Stimulated activated naive CD8-positive, alpha-beta T cell treated with anti-CD3 and anti-CD28 coated beads, Interleukin-15, Interleukin-2, amounts not matched to agents 100 U/mL and 50 U/mL, for 24 hours (primary cell): ENCODE measurements at regions not wholly inside any gene's neighbourhood (a gene's known extent, or its start where the extent isn't known, plus 50 kb on each side); places are given as distances from the start of the nearest gene placed in this dataset.

Source experiments
- ATAC-seq: fragments of 150-1000 bp; cut with Tn5 transposase; one replicate; pipeline ENCODE4 v1.10.0; 2021
- DNase-seq: peaks from one replicate; pipeline ENCODE4 v3.0.0; 2021

GRCh38 chr3:31251083-31251482, 281.6 kb upstream of the STT3B start:
- ATAC-seq (peak; percentile 9), DNase-seq (no peak)

DNA sequence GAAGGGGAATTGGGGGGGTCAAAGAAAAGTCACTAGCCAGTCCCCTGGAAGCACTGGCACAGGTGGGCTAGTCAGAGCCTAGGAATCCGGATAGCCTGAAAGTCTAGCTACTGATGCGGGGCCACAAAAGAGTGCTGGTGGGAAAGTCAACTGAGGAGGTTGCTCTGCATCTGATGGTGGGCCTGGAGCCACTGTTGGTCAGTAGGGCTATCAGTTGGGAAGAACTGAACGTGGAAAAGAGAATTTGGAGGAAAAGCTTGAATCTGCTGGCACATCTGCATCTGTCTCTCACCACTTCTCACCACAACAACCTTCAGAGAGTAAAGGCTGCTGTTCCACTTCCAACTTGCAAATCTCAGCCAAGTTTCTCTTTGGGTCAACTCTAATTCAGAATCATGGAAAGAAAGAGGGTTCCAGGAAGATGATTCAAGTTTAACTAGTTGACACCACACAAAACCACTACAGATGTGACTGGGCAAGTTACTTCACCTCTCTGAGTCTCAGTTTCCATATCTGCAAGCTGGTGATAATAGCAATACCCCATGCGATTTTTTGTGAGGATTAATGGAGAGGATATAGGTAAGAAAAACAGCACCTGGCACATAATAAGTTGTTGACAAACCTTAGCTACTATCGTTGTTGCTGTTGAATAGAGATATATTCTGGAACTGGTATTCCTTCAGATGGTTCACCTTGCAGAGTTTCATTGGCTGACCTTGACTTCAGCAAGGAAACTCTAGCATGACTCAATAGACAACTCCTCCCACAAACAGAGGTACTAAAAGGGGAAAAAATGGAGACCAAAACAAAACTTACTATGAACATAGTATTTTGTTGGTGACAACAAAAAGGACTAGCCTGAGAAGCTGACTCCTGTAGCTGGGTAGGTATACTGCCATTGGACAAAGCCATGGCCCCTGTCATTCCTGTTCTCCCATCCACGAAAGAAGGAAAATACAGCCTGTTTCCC, 280.2 kb upstream of the STT3B start:
- ATAC-seq (peak; percentile 69), DNase-seq (no peak)

DNA sequence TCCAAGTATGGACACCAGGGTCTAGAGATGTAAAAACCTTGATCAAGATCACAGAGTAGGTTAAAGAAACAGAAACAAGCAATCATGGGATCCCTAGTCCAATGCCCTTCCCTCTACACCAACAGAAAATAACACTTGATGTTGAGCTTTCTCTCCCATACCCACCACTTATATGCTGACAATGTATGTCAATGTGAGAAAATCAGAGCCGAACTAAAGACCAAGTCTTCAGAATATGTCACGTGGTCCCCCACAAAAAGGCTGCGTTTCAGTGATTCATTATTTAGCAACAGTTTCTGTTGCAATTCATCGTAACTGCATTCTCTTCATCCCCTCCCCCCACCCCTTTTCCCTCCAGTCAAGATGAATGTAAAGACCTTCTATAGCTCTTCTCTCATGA, 278.9 kb upstream of the STT3B start:
- peak; percentile 25 for ATAC-seq
- no peak for DNase-seq

DNA sequence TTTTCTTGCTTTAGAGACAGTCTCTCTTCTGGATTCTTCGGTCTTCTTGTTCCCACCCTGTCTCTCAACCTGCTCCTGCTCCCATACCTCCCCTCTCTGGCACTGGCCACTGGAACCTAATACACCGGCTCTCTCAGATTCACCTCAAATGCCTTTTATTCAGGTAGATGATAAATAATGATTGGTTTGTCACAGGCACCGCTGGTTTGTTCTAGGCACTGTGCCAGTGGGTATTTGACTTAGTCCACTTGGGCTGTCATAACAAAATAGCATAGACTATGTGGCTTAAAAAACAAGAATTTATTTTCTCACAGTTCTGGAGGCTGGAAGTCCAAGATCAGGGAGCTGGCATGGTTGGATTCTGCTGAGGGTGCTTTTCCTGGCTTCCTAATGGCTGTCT, 278.2 kb upstream of the STT3B start:
- no peak for ATAC-seq
- no peak for DNase-seq

GRCh38 chr3:31255007-31255581, 277.6 kb upstream of the STT3B start:
- ATAC-seq (no peak), DNase-seq (no peak)

DNA sequence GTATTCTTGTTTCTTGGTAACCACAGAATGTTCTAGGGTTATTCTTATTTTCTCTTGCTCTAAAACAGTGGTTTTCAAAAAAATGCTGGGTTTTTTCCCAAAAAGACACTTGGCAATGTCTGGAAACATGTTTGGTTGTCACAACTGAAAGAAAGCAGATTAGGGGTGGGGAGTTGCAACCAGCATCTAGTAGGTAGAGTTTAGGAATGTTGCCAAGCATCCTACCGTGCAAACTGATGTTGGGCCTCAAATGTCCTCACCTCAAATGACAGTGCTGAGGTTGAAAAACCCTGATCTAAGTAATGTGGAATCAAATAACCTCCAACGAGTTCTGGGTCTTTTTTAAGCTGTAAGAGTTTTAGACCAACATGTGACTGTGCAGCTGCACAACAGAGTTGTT, 270.5 kb upstream of the STT3B start:
- no peak for DNase-seq
- no peak for ATAC-seq

- ATAC-seq (no peak), DNase-seq (no peak)
Measured at GRCh38 chr3:31263897-31264296, 268.8 kb upstream of the STT3B start.

GRCh38 chr3:31265646-31266428, 266.9 kb upstream of the STT3B start:
- ATAC-seq (no peak), DNase-seq (no peak)

- no peak for DNase-seq
- ATAC-seq: peak; percentile 36
Measured at GRCh38 chr3:31268868-31269267, 263.9 kb upstream of the STT3B start.

DNA sequence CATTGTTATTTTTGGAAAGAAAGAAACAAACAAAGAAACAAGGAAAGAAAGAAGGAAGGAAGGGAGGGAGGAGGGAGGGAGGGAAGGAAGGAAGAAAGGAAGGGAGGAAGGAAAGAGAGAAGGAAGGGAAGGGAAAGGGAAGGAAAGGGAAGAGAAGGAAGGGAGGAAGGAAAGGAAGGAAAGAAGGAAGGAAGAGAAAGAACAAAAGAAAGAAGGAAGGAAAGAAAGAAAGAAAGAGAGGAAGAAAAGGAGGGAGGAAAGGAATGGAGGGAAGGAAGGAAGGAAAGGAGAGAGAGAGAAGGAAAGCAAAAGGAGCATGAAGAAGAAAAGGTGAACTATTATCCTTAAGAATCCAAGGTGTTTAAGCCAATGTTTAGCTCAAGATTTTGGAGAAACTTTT, 262.7 kb upstream of the STT3B start:
- ATAC-seq (no peak), DNase-seq (no peak)

DNA sequence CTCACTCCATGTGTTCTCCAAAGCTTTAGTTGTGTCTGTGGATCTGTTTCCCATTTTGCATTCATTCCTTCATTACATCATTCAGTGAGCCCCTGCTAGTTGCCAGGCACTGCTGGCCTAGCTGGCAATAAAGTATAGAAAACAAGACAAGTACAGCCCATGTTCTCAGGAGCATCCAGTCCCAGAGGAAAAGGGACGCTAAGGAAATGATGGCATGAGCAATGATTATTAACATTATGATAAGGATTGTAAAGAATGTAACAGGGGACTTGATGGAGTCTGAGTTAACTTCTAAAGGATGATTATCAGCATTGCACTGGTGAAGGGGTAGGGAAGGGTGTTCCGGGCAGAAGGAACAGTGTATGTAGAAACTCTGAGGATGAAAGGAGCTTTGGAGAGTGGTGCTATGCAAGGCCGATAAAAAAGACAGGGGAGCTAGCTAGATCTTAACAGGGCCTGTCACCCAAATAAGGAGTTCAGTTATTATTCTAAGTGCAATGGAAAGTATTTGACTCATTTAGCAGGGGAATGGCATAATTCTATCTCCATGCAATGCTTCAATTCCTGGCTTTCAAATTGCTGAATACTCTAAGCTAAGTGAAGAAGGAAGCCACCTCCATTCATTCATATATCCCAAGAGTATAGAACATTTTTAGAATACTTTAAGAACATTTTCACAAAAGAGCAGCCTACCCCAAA, 258.2 kb upstream of the STT3B start:
- ATAC-seq (no peak), DNase-seq (no peak)

- no peak for DNase-seq
Measured at GRCh38 chr3:31275038-31275572, 257.6 kb upstream of the STT3B start.

GRCh38 chr3:31275583-31275982, 257.1 kb upstream of the STT3B start:
- no peak for DNase-seq
- no peak for ATAC-seq

More at GRCh38 chr3:31275038-31275572, 257.6 kb upstream of the STT3B start:
- no peak for ATAC-seq

GRCh38 chr3:31277582-31277981, 255.1 kb upstream of the STT3B start:
- DNase-seq (no peak), ATAC-seq (no peak)

GRCh38 chr3:31278532-31278931, 254.2 kb upstream of the STT3B start:
- peak; percentile 28 for ATAC-seq
- no peak for DNase-seq

GRCh38 chr3:31284776-31285175, 247.9 kb upstream of the STT3B start:
- ATAC-seq (no peak), DNase-seq (no peak)

- no peak for ATAC-seq
- DNase-seq: no peak
Measured at GRCh38 chr3:31285833-31286486, 246.8 kb upstream of the STT3B start.

GRCh38 chr3:31288224-31288623, 244.5 kb upstream of the STT3B start:
- ATAC-seq (no peak), DNase-seq (no peak)

DNA sequence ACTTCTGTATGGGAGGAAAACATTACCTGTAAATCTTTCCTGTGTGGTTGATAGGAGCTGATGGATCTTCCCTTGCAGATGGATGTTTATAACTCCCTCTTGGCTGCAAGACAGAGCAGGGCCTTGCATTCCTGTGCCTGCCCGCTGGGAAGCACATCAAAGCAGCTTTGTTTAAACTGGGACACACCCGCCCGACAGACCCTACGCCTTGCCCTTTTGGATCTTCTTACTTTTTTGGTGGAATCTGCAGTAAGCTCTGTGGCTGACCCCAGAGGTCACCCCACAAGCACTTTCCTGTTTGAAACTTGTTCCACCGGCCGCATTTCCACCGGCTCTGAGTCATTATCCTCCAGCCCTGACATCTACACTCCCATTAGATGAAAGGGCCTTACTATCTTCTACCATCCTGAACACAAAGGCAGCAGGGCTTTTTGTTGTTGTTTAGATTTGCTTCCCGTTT, 244.1 kb upstream of the STT3B start:
- DNase-seq: peak; percentile 49
- peak; percentile 88 for ATAC-seq

GRCh38 chr3:31289584-31289983, 243.1 kb upstream of the STT3B start:
- DNase-seq (no peak), ATAC-seq (no peak)

GRCh38 chr3:31290046-31290445, 242.7 kb upstream of the STT3B start:
- DNase-seq (no peak), ATAC-seq (no peak)
